ENCODE measurements at regions not wholly inside any gene's neighbourhood (a gene's known extent, or its start where the extent isn't known, plus 50 kb on each side); places are given as distances from the start of the nearest gene placed in this dataset.

GRCh38 chr2:12539336-12539735 lies 177.4 kb upstream of the TRIB2 start:
- TF ChIP-seq, protein P1, sequence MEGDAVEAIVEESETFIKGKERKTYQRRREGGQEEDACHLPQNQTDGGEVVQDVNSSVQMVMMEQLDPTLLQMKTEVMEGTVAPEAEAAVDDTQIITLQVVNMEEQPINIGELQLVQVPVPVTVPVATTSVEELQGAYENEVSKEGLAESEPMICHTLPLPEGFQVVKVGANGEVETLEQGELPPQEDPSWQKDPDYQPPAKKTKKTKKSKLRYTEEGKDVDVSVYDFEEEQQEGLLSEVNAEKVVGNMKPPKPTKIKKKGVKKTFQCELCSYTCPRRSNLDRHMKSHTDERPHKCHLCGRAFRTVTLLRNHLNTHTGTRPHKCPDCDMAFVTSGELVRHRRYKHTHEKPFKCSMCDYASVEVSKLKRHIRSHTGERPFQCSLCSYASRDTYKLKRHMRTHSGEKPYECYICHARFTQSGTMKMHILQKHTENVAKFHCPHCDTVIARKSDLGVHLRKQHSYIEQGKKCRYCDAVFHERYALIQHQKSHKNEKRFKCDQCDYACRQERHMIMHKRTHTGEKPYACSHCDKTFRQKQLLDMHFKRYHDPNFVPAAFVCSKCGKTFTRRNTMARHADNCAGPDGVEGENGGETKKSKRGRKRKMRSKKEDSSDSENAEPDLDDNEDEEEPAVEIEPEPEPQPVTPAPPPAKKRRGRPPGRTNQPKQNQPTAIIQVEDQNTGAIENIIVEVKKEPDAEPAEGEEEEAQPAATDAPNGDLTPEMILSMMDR (IDR thresholded peaks at IDR 0.05) = no peak
- no peak for TF ChIP-seq POLR2A (IDR thresholded peaks at IDR 0.05)
